ENCODE measurements at regions not wholly inside any gene's neighbourhood (a gene's known extent, or its start where the extent isn't known, plus 50 kb on each side); places are given as distances from the start of the nearest gene placed in this dataset.

DNA sequence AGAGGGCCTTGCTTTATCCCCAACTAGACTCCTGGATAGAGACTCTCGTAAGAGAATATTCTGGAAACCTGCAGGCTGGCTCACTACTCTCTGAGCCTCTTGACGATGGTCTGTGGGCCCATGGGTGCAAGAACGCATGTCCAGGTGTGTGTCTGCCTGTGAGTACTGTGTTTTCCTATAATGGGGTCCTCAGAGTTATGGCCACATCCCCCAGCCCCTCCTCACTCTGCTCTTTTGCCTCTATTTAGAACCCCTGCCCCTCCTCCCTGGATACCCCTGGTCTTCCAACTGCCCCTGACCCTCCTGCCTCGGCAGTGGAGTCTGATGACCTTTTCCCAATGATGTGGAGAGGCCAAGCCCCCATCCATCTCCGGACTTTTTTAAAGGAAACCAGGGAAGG is 148.1 kb downstream of the ZFP36L2 start:
- TF ChIP-seq, protein P1, sequence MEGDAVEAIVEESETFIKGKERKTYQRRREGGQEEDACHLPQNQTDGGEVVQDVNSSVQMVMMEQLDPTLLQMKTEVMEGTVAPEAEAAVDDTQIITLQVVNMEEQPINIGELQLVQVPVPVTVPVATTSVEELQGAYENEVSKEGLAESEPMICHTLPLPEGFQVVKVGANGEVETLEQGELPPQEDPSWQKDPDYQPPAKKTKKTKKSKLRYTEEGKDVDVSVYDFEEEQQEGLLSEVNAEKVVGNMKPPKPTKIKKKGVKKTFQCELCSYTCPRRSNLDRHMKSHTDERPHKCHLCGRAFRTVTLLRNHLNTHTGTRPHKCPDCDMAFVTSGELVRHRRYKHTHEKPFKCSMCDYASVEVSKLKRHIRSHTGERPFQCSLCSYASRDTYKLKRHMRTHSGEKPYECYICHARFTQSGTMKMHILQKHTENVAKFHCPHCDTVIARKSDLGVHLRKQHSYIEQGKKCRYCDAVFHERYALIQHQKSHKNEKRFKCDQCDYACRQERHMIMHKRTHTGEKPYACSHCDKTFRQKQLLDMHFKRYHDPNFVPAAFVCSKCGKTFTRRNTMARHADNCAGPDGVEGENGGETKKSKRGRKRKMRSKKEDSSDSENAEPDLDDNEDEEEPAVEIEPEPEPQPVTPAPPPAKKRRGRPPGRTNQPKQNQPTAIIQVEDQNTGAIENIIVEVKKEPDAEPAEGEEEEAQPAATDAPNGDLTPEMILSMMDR (conservative IDR thresholded peaks at IDR 0.05), result no peak
- no peak for TF ChIP-seq ZFX (IDR thresholded peaks at IDR 0.05)

DNA sequence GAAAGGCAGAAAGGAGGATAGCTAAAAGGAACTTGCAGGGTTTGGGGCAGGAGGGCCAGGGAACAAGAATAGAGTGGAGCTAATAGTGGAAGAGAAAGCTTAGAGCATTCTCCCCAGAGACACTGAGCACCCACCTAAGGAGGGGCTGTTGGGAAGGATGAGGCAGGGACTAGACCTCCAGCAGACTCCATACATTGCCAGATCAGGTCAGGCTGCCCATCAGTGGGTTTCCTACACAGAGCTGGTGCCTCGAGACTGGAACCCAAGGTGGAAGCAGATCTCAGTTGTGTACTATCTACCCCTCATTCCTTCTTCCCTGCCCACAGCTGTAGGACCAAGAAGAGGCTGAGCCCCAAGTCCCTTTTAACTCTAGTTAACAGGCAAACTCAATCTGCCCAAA is 148.5 kb downstream of the ZFP36L2 start:
- TF ChIP-seq, protein P1 (conservative IDR thresholded peaks at IDR 0.05), result no peak
- TF ChIP-seq ZFX (IDR thresholded peaks at IDR 0.05), result no peak
- H3K27ac ChIP-seq, result no peak overlapping the region

More for the DNA sequence above, 148.1 kb downstream of the ZFP36L2 start:
- H3K27ac ChIP-seq, result no peak overlapping the region

DNA sequence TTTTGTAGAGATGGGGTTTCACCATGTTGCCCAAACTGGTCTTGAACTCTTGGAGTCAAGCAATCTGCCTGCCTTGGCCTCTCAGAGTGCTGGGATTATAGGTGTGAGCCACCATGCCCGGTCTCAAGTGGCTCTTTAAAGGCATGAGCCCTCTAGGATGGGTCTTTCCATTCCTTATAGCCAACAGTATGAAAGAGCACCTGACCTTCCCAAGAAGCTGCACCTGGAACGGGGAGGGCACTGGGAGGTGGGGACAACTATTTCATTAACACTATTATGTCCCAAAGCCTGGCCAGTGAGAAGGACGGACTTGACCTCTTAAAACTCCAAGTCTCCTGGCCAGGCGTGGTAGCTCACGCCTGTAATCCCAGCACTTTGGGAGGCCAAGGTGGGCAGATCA is 149.7 kb downstream of the ZFP36L2 start:
- TF ChIP-seq ZFX (IDR thresholded peaks at IDR 0.05), result no peak
- TF ChIP-seq, protein P1 (conservative IDR thresholded peaks at IDR 0.05), result no peak
- no peak overlapping the region for H3K27ac ChIP-seq

DNA sequence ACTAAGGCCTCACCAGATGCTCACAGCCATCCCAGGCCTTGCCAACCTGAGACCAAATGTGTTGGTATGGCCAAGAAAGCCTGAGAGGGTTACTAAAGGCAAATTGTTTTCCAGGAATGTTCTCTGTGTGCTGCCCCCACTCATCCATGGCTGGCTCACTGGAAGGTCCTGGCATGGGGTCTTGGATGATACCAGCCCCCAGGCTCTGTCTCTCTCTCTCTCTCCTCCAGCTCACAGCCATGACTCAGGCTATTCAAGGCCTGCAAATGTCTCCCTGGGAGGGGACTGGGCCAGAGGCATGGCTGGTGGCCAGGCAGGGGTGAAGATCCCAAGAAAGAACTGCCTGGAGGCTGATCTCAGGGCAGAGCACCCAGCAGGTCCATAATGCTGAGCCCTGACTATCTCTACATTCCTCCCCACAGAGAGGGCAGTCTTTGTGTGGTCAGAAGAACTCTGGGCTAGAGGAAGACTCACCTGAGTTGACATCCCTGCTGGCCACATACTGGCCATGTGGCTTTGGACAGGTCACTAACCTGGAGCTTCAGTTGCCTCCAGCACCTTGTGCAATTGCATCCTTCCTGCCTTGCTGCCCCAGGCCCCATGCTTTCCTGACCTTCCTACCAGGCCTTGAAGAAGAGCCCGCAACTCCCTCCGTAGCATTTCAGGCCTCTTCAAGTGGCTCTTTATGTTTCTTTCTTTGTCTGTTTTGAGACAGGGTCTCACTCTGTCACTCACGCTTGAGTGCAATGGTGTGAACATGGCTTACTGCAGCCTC is 150.4 kb downstream of the ZFP36L2 start:
- TF ChIP-seq, protein P1 (conservative IDR thresholded peaks at IDR 0.05), result no peak
- no peak for TF ChIP-seq ZFX (IDR thresholded peaks at IDR 0.05)
- no peak overlapping the region for H3K27ac ChIP-seq

DNA sequence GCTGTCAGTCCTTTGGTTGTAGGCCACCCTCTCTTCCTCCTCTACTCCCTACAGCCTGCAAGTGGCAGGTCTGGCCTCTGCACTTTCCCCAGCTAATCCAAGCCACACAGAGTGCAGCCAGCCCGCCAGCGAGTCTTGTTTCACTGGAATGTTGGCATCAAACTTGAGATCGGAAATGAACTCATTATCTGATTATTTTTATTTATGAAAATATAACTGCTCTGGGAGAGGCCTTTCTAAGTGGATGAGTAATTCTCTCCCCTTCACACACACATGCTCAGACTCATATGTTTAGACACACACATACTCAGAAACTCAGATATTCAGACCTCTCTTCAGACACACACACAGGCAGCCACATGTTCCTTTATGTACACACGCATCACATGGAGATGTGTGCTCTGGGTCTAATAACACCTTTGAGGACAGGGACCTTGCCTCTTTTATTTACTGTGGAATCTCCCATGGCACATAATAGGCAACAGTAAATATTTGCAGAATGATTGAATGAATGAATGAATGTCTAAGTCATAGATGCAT is 151.3 kb downstream of the ZFP36L2 start:
- no peak overlapping the region for H3K27ac ChIP-seq
- no peak for TF ChIP-seq ZFX (IDR thresholded peaks at IDR 0.05)
- TF ChIP-seq, protein P1 (conservative IDR thresholded peaks at IDR 0.05), result no peak

DNA sequence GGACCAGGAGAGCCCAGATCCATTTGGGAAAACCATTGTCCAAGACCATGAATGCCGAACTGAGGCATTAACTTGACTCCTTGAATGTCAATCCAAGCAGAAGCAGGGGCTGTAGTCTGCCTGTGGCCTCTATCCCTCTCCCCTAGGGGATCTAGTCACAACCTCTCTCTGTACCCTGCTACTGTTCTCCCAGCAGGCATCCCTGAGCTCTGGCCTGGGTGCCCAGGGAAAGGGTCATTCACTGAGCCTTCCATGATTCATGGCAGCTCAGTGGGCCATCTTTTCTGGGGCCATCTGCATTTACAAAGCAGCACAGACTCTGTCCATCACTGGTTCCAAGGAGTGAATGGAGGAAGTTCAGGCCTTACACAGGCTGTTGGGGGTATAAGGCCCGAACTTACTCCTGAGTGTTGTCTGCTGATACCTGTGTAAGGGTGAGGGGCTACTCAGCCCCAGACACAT is 151.8 kb downstream of the ZFP36L2 start:
- H3K27ac ChIP-seq, result no peak overlapping the region
- TF ChIP-seq, protein P1 (conservative IDR thresholded peaks at IDR 0.05), result no peak
- TF ChIP-seq ZFX (IDR thresholded peaks at IDR 0.05), result no peak

DNA sequence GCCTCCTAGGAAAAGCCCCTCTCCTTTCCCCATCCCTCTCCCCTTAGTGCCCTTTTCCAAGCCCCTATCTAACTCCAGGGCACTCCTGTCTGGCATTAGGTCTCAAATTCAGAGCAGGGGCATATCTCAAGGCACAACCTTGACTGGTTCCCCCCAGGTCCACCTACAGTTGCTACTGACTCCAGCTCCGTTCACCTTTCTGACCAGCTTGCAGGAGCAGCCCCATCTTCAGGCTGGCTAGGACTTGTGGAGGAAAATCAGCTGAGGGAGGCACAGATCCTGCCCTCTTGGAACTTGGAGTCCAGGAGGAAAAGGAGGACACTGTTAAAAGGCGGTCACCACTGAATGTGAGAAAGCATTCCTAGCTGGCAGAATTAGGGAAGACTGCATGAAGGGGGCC is 152.4 kb downstream of the ZFP36L2 start:
- H3K27ac ChIP-seq, result no peak overlapping the region
- TF ChIP-seq ZFX (IDR thresholded peaks at IDR 0.05), result no peak
- TF ChIP-seq, protein P1 (conservative IDR thresholded peaks at IDR 0.05), result no peak
